GM06990 (cell line): ENCODE measurements at regions not wholly inside any gene's neighbourhood (a gene's known extent, or its start where the extent isn't known, plus 50 kb on each side); places are given as distances from the start of the nearest gene placed in this dataset.

Experiments
- DNase-seq: peaks from one replicate; pipeline ENCODE4 v3.0.0-alpha.2; 2011; ENCODE audit not compliant: insufficient read length; ENCODE audit errors: extremely low read depth
- H3K27me3 ChIP-seq: replicated peaks from 2 replicates; pipeline ENCODE4 v1.6.0; 2011; ENCODE audit warnings: low read length; ENCODE audit not compliant: control insufficient read depth, insufficient read depth
- H3K36me3 ChIP-seq: 2 replicates; pipeline ENCODE4 v1.5.1; 2011; ENCODE audit warnings: low read length; ENCODE audit not compliant: control insufficient read depth, insufficient read depth
- H3K4me3 ChIP-seq: replicated peaks from 2 replicates; pipeline ENCODE4 v1.5.1; 2011; ENCODE audit warnings: low read depth, mild to moderate bottlenecking, control low read depth, low read length
- TF ChIP-seq, protein P1 (sequence below): IDR thresholded peaks from 2 replicates; pipeline ENCODE4 v1.5.1; 2011; ENCODE audit warnings: low read length, control low read depth, mild to moderate bottlenecking, inconsistent platforms; ENCODE audit not compliant: insufficient read depth, poor library complexity, severe bottlenecking

DNA sequence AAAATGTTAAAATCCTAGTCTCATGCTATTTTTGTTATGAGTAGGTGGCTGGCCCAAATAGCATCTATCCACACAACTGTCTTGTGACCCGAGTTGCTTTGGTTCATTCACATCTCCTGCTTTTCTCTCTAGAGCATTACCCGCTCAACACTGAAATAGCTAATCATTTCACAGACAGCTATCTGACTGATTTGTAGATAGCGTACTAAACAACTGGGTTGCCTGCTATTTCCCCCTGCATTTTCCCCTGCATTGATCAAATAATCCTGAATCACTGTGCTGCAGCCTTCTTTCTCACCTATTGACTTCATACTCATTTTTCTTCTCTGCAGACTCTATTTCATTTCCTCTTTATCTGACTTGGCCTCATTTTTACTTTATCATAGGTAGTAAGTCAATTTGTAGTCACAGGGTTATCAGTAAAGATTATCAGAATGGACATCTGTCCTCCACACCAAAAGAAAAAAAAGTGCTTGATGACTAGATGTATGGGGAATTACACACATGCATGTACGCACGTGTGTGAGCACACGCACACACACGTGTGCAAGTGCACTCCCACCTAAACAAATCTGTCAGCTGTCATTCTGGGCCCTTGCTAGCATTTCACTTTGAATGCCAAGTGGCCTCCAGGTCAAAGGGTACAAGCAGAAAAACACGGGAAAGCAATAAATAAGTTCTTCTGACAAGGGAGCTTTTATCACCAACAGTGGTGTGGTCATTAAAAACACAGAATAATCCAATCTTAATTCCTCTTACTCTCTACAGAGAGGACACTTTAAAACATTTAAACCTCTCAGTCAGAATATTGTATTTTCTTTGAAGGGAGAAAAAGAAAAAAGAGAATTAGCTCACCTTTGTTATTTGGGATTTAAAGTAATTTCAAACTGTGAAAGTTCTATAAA lies 501.6 kb downstream of the EFNA5 start:
- no peak for DNase-seq
- H3K4me3 ChIP-seq, result no peak overlapping the region
- H3K27me3 ChIP-seq, result no peaks in the 10 kb centered on the region
- TF ChIP-seq, protein P1, sequence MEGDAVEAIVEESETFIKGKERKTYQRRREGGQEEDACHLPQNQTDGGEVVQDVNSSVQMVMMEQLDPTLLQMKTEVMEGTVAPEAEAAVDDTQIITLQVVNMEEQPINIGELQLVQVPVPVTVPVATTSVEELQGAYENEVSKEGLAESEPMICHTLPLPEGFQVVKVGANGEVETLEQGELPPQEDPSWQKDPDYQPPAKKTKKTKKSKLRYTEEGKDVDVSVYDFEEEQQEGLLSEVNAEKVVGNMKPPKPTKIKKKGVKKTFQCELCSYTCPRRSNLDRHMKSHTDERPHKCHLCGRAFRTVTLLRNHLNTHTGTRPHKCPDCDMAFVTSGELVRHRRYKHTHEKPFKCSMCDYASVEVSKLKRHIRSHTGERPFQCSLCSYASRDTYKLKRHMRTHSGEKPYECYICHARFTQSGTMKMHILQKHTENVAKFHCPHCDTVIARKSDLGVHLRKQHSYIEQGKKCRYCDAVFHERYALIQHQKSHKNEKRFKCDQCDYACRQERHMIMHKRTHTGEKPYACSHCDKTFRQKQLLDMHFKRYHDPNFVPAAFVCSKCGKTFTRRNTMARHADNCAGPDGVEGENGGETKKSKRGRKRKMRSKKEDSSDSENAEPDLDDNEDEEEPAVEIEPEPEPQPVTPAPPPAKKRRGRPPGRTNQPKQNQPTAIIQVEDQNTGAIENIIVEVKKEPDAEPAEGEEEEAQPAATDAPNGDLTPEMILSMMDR, result no peak
- H3K36me3 ChIP-seq, result no peaks in the 10 kb centered on the region

DNA sequence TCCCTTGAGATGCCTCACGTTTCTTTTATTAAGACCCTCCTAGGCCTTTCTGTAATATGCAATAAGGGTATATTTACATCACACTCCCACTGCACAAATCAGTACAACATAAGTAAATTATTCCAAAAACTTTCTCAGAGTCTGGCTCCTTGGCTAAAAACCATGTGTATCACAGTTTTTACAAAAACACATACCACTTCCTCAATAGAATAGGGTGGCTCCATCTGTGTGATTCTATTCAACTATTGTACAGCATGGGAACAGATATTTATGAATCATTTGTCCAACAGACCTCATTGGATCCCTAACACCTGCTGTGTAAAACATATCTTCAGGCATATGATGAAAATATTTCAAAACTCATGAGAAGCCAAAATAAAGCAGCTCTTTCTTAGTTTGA lies 502.7 kb downstream of the EFNA5 start:
- Histone ChIP-seq H3K27me3 (no peaks in the 10 kb centered on the region), H3K36me3 (no peaks in the 10 kb centered on the region), H3K4me3 (no peak overlapping the region)
- DNase-seq, result no peak
- TF ChIP-seq, protein P1, result no peak

DNA sequence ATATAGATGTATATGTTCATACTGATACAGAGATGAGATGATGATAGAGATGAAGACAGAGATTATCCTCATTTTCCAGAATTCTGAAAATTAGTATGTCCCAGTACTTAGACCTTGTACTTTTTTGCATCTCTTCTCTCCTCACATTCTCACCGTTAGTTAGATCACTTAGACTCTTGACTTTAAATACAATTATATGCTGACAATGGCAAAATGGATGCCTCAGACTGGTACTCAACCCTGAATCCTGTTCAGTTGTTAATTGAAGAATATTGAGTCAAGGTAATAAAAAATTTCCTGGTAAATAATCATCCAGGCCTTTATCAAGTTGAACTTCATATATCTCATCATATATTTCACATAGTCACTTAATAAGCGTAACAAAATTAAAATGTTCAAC lies 505.4 kb downstream of the EFNA5 start:
- no peaks in the 10 kb centered on the region for H3K27me3 ChIP-seq
- TF ChIP-seq, protein P1, result no peak
- DNase-seq, result no peak
- H3K36me3 ChIP-seq, result no peaks in the 10 kb centered on the region
- no peak overlapping the region for H3K4me3 ChIP-seq

DNA sequence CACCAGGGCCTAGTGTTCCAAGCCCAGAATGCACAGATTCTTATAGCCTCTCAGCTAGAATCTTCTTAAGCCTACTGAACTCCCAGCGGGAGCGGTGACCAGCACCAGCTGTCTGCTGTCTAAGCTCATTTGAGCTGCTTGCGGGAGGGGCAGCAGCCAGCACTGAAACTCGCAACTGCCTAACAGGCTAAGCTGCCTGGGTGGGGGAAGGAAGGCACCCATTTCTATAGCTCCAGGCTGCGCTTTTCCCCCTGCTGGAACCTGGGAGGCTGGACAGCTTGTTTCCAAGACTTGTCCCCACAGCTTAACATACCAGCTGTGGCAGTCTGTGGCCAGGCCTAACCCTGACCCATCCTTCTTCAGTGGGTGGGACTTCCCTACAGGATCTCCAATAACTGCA lies 512.9 kb downstream of the EFNA5 start:
- no peaks in the 10 kb centered on the region for H3K36me3 ChIP-seq
- no peak overlapping the region for H3K4me3 ChIP-seq
- no peak for DNase-seq
- H3K27me3 ChIP-seq, result no peaks in the 10 kb centered on the region
- TF ChIP-seq, protein P1, result no peak

DNA sequence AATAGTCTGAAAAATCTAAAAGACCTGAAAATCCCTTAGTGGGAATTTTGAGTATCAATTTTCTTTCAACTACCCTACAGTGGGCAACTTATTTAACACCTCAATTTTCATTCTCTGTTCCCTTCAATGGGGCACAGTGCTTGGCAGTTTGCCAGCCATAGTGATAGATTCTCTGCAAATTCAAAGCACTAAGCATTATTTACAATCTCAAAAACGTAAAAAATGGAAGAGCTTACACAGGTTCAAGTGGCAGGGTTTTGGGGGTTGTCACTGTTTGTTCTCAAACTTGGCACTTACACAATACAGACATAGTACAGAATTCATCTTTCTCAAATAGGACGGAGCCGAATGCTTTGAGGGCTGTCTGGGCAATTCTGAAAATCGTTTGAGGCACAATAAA lies 515.0 kb downstream of the EFNA5 start:
- no peaks in the 10 kb centered on the region for H3K36me3 ChIP-seq
- DNase-seq, result no peak
- H3K27me3 ChIP-seq, result no peaks in the 10 kb centered on the region
- H3K4me3 ChIP-seq, result no peak overlapping the region
- TF ChIP-seq, protein P1, result no peak

DNA sequence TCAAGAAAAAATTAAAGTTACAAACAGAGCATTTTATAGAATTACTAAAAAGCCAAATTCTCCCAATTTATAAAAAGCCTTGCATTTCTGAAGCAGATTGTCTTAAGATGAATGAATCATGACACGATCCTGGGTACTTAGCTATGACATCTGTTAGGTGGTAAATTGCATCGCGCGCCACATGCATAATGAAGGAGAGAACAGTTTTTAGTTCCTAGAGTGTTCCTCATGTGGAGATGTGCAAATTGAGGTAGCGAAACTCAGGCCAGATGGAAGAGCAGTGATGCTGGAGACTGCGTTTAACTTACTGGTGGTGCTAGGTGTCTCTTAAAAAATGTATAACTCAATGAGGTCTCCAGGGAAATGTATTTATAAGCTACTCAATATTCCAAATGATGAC lies 516.1 kb downstream of the EFNA5 start:
- H3K27me3 ChIP-seq, result no peaks in the 10 kb centered on the region
- no peaks in the 10 kb centered on the region for H3K36me3 ChIP-seq
- DNase-seq, result no peak
- TF ChIP-seq, protein P1, result no peak
- H3K4me3 ChIP-seq, result no peak overlapping the region
